ENCODE measurements at regions not wholly inside any gene's neighbourhood (a gene's known extent, or its start where the extent isn't known, plus 50 kb on each side); places are given as distances from the start of the nearest gene placed in this dataset.
"Not testable (repeated sequence)": the region's sequence is repeated elsewhere in the genome, so short reads cannot be mapped to it uniquely, and the experiment has no call there.

DNA sequence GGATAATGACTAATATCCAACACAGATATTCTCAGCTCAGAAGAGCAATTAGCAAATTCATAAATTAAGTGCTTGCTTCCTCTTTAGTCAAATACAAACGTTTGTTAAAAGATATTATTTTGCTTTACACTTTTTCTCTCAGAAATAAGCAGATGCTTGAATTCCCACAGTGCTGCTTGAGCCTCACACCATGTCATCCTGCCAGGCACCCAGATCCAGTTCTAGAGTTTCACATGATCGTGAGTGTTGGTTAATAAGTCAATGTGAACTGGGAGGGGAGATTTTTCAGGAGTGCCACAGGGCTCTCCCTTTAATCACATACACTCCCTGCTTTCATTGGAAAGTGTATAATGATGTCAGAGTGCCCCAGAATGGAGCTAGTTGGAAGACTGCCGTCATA lies 352.0 kb downstream of the OR4F29 start:
- not testable (repeated sequence) for DNase-seq

- DNase-seq = not testable (repeated sequence)
Observed at GRCh38 chr1:98811-99210, 352.7 kb downstream of the OR4F29 start.

DNA sequence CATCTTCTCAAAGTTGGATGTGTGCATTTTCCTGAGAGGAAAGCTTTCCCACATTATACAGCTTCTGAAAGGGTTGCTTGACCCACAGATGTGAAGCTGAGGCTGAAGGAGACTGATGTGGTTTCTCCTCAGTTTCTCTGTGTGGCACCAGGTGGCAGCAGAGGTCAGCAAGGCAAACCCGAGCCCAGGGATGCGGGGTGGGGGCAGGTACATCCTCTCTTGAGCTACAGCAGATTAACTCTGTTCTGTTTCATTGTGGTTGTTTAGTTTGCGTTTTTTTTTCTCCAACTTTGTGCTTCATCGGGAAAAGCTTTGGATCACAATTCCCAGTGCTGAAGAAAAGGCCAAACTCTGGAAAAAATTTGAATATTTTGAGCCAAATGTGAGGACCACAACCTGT lies 360.2 kb downstream of the OR4F29 start:
- DNase-seq = not testable (repeated sequence)

- DNase-seq = not testable (repeated sequence)
Observed at GRCh38 chr1:88110-88509, 363.4 kb downstream of the OR4F29 start.

- DNase-seq = not testable (repeated sequence)
Observed at GRCh38 chr1:79152-79551, 372.3 kb downstream of the OR4F29 start.

DNA sequence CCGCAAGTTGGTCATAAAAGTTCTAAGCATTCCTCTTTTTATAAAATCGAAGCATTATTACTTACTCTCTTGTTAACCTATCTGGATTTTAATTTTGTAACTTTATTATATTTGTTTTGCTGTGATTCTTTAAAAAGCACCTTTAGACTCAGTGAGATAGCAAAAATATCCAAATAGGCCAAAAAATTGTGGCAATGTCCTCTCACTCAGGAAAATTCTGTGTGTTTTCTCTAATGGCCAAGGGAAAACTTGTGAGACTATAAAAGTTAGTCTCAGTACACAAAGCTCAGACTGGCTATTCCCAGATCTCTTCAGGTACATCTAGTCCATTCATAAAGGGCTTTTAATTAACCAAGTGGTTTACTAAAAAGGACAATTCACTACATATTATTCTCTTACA lies 386.4 kb downstream of the OR4F29 start, which contains the start of gene OR4F5:
TSS of gene OR4F5 (plus strand) at position 301 of the 400 bp plus-strand sequence.
- not testable (repeated sequence) for DNase-seq

- not testable (repeated sequence) for DNase-seq
Observed at GRCh38 chr1:56014-56531, 395.4 kb downstream of the OR4F29 start.

- not testable (repeated sequence) for DNase-seq
Observed at GRCh38 chr1:53182-53581, 398.3 kb downstream of the OR4F29 start.

GRCh38 chr1:41965-42466 lies 409.5 kb downstream of the OR4F29 start:
- not testable (repeated sequence) for DNase-seq

DNA sequence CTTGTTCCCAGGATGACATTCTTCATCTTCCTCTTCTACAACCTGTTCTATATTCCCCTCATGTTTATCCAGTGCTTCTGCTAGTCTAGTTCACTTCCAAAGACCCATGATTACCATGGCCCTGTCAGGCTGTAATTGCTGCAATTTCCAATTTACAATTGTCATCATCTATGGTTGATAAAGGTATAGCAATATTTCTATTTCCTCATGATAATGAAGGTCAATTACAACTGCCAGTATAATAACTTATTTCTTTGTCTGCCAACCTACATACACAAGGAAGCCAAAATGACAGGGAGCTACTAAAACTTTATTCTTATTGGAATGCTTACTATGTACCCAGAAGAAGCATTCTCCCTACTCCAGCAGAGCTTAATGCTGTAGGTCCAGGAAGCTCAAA lies 410.3 kb downstream of the OR4F29 start:
- not testable (repeated sequence) for DNase-seq

DNA sequence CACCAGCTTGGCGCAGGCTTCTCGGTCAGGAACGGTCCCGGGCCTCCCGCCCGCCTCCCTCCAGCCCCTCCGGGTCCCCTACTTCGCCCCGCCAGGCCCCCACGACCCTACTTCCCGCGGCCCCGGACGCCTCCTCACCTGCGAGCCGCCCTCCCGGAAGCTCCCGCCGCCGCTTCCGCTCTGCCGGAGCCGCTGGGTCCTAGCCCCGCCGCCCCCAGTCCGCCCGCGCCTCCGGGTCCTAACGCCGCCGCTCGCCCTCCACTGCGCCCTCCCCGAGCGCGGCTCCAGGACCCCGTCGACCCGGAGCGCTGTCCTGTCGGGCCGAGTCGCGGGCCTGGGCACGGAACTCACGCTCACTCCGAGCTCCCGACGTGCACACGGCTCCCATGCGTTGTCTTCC lies 422.3 kb downstream of the OR4F29 start:
- not testable (repeated sequence) for DNase-seq

GRCh38 chr1:17298-17697 lies 434.2 kb downstream of the OR4F29 start:
- DNase-seq = not testable (repeated sequence)

GRCh38 chr1:16025-16424 lies 435.5 kb downstream of the OR4F29 start:
- DNase-seq = not testable (repeated sequence)

DNA sequence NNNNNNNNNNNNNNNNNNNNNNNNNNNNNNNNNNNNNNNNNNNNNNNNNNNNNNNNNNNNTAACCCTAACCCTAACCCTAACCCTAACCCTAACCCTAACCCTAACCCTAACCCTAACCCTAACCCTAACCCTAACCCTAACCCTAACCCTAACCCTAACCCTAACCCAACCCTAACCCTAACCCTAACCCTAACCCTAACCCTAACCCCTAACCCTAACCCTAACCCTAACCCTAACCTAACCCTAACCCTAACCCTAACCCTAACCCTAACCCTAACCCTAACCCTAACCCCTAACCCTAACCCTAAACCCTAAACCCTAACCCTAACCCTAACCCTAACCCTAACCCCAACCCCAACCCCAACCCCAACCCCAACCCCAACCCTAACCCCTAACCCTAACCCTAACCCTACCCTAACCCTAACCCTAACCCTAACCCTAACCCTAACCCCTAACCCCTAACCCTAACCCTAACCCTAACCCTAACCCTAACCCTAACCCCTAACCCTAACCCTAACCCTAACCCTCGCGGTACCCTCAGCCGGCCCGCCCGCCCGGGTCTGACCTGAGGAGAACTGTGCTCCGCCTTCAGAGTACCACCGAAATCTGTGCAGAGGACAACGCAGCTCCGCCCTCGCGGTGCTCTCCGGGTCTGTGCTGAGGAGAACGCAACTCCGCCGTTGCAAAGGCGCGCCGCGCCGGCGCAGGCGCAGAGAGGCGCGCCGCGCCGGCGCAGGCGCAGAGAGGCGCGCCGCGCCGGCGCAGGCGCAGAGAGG lies 441.3 kb downstream of the OR4F29 start:
- DNase-seq = not testable (repeated sequence)
